ENCODE measurements at regions not wholly inside any gene's neighbourhood (a gene's known extent, or its start where the extent isn't known, plus 50 kb on each side); places are given as distances from the start of the nearest gene placed in this dataset.
"Not testable (repeated sequence)": the region's sequence is repeated elsewhere in the genome, so short reads cannot be mapped to it uniquely, and the experiment has no call there.

GRCh38 chr1:96865731-96866685, 144.4 kb downstream of the PTBP2 start:
- DNase-seq: no peak

DNA sequence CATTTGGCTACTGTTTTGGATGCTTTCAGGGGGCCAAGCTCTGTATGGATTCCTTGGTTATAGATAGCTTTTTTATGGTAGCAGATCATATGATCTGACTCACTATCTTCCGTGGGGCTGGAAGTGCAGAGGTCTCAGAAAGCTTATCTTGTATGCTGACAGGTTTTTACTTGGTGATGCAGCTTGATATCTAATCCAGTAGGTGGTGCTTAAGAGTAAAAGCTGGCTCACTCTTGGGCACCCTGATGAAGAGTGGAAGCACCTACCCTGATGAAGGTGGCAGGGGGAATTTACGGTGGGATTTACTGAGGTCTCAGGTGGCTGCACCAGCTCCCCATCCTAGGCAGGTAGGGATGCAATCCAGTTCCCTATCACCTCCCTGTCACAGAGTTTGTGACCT, 151.2 kb downstream of the PTBP2 start:
- DNase-seq: no peak

GRCh38 chr1:96878640-96879039, 157.1 kb downstream of the PTBP2 start:
- DNase-seq: no peak

- DNase-seq: no peak
Observed at GRCh38 chr1:96880626-96881025, 159.0 kb downstream of the PTBP2 start.

DNA sequence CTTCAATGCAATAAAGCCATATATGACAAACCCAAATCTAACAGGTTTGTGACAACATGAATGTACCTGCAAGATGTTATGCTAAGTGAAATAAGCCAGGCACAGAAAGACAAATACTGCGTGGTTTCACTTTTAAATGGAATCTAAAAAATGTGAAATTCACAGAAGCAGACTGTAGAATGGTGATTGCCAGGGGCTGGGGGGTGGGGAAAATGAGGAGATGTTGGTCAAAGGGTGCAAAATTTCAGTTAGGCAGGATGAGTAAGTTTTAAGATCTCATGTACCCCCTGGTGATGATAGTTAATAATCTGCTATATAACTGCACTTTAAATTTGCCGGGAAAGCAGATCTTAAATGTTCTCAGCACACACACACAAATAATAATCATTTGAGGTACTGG, 160.5 kb downstream of the PTBP2 start:
- DNase-seq: no peak

GRCh38 chr1:96886474-96886873, 164.9 kb downstream of the PTBP2 start:
- no peak for DNase-seq

GRCh38 chr1:96887501-96887900, 165.9 kb downstream of the PTBP2 start:
- DNase-seq: no peak

- no peak for DNase-seq
Observed at GRCh38 chr1:96901783-96902363, 180.3 kb downstream of the PTBP2 start.

GRCh38 chr1:96912248-96912647, 190.7 kb downstream of the PTBP2 start:
- no peak for DNase-seq

DNA sequence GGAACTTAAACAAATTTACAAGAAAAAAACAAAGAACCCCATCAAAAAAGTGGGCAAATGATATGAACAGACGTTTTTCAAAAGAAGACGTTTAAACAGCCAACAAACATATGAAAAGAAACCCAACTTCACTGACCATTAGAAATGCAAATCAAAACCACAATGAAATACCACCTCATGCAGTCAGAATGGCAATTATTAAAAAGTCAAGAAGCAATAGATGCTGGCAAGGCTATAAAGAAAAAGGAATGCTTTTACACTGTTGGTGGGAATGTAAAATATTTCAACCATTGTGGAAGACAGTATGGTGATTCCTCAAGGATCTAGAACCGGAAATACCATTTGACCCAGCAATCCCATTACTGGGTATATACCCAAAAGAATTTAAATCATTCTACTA, 194.1 kb downstream of the PTBP2 start:
- DNase-seq: not testable (repeated sequence)

GRCh38 chr1:96918406-96918805, 196.8 kb downstream of the PTBP2 start:
- no peak for DNase-seq

DNA sequence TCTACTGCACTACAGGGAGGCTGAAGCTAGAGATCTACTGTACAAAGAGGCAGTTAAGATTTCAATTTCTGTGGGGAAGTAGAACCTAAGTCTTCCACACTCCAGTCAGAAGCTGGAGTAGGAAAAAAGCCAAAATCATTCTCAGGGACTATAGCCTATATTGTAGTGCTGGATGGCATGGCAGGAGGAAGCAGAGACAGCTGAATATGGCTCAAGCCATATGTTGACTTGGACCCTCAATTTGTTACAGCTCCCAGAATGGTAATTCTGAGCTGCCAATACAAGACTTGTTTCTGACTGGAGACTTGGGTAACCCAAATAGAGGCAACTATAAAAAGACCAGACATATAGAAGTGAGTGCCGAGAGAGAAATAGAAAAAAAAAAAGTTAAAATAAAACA, 200.6 kb downstream of the PTBP2 start:
- no peak for DNase-seq

- no peak for DNase-seq
Observed at GRCh38 chr1:96923753-96924152, 202.2 kb downstream of the PTBP2 start.

DNA sequence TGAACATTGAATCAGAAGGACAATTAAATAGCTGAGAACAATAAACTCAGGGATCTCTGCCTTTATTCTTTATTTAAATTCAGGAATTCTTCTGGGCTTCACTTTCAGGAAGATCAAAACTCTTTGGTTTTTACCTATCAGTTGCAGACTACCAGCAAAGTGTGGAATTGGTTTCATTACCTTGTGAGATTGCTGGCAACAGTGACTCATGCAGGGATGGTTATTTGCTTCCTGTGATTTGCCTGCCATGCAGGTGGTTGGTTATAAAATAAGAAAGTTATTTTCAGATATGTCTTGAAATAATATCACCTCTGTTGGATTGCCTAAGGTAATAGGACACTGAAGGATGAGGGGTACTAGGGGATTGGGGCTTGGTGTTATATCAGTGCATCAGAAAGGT, 204.6 kb downstream of the PTBP2 start:
- no peak for DNase-seq

GRCh38 chr1:96927125-96927524, 205.5 kb downstream of the PTBP2 start:
- no peak for DNase-seq

GRCh38 chr1:96931136-96931535, 209.6 kb downstream of the PTBP2 start:
- no peak for DNase-seq

- no peak for DNase-seq
Observed at GRCh38 chr1:96934282-96934681, 212.7 kb downstream of the PTBP2 start.

GRCh38 chr1:96944432-96945092, 223.0 kb downstream of the PTBP2 start:
- DNase-seq: no peak

GRCh38 chr1:96945509-96946084, 224.0 kb downstream of the PTBP2 start:
- DNase-seq: no peak

DNA sequence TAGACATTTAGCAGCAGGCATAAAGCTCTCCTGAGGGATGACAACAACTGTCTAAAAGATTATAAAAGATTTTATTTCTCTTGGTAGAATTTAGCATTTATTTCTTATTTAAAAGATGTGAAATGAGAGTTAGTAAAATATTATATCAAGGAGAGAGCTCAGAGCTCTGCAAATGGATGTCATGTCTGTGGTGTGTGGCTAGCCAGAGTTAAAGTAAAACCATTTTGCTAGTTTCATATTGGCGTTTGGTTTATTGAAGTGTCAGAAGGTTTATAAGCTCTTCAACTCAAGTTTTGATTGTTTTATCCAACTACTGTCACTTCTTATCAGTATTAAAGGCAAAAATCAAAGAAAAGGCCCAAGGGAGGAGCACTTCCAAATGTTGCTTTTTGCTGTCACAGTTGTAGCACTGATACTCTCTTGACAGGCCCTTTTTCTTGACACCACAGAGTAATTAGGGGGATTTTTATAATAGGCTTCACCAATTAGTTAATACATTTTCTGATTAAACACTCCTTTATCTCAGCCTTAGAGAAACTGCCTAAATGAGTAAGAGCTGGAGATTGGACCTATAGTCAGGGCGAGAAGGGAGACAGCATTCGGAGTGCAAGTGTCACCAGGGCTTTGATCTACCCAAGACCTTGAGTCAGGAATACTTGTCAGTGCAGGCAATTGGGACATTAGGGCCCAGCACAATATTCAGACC, 233.9 kb downstream of the PTBP2 start:
- DNase-seq: no peak

DNA sequence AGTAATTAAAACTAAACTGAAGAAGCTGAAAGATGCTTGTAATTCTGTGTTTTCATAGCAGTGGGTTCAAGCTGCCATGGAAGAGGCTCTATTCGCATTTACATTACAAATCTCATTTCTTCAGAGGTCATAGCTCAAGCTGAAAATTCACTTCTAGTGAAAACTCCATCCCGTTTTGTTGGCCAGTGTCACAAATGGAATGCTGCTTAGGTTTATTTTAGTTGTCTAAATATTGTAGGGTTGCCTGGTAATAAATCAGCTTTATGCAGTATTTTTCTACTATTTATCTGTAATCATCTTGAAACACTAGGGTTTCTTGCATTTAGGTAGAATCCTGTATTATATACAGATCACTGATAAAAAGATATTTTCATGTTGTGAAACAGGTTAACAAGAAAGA, 240.6 kb downstream of the PTBP2 start:
- no peak for DNase-seq
